GM21515 (cell line): ENCODE measurements at regions not wholly inside any gene's neighbourhood (a gene's known extent, or its start where the extent isn't known, plus 50 kb on each side); places are given as distances from the start of the nearest gene placed in this dataset.

Source experiments
- ATAC-seq: cut with Tn5 transposase; IDR thresholded peaks from one replicate; pipeline ENCODE4 v1.9.1; 2021; ENCODE audit not compliant: unreplicated experiment

GRCh38 chr5:168007286-168007685 lies 284.2 kb upstream of the WWC1 start:
- ATAC-seq = no peak

DNA sequence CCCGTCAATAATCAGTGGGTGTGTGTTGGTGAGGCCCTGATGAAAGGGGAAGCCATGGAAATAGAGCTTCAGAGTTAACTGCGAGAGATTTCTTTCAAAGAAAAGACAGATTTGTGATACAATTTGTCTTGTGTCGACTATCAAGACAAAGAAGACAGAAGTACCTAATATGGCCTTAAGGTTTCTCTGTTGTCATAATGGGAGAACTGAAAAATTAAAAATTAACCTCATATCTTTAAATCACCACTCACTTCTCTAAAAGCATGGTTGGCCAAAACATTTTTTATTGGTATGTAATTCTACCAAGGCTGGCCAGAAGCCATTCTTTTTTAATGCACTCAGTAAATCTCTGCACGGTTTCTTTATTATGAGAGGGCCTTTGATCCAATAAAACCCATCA lies 282.9 kb upstream of the WWC1 start:
- ATAC-seq = no peak

DNA sequence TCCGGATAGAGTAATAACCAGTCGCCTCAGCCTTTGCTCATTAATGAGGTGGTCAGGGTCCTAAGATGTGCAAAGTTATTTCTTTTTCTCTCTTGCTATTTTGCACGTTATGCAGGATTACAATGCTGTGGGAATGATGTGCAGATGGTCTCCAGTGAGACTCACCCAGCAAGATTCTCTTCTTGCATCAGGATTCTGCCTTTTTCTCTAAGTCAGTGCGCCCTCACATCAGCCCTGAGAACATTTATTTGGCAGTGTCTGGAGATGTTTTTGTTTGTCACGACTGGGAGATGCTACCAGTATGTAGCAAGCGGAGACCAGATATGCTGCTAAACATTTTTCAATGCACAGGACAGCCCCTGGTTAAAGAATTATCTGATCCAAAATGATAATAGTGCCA lies 280.3 kb upstream of the WWC1 start:
- no peak for ATAC-seq

- ATAC-seq = no peak
These were observed 279.4 kb upstream of the WWC1 start for GRCh38 chr5:168012006-168012405.

DNA sequence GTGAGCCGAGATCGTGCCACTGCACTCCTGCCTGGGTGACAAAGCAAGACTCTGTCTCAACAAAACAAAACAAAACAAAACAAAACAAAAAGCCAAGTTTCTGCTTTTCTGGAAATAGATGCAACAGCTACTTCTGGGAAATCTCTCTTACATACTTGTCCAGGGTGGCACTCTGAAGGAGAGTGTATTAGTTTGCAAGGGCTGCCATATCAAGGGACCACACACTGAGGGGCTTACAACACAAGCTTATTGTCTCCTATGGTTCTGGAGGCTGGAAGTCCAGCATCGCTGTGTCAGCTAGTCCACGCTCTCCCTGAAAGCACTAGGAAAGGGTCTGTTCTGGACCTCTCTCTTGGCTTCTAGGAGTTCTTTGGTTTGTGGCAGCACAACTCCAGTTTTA lies 277.9 kb upstream of the WWC1 start:
- ATAC-seq = no peak

DNA sequence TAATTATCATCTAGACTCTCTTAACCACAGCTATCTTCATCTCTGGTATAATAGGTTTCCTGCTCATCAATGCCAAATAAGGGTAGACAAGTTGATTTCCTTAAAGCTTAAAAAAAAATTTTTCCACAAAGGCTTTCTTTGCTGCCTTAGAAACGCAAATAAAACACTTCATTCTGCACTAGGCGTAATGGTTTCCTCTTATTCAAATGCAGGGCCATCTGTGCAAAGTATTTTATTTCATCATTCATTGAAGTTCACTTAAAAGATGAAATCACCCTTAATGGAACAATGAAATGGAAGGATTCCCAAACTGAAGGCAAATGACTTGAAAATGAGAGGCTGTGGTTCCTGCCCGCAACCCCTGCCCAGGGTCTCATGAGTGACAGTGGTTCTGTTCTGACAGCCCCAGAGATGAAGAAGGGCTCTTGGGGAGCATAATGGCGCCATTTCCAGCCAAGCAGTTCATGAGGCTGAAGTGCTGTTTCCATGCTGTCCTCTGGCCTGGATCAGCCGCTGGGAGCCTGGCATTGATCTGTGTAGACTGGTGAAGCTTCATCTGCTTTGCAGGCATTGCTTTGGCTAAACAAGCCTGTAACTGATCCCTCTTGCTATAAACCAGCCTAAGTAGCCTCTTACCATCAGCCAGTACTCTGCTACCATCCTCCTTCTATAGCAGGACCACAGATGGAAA lies 276.9 kb upstream of the WWC1 start:
- no peak for ATAC-seq

GRCh38 chr5:168015506-168015905 lies 275.9 kb upstream of the WWC1 start:
- ATAC-seq = no peak

DNA sequence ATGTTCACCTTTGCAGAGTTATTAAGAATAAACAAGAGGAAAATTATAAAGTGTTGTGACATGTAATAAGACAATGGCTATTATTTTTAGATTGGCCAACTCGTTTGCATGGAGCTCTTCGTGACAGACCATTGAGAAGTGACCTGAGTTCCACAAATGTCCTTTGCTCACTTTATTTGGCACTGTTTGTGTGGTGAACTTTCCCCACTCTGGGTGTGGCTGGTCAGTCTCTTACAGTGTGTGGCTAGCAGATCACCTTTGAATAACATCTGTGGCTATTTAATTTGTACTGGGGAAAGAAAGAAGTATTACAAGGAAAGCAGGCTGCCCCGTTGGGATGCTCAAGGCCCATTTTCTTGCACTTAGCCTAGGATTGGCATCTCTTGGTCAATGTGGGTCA lies 274.1 kb upstream of the WWC1 start:
- ATAC-seq = no peak

DNA sequence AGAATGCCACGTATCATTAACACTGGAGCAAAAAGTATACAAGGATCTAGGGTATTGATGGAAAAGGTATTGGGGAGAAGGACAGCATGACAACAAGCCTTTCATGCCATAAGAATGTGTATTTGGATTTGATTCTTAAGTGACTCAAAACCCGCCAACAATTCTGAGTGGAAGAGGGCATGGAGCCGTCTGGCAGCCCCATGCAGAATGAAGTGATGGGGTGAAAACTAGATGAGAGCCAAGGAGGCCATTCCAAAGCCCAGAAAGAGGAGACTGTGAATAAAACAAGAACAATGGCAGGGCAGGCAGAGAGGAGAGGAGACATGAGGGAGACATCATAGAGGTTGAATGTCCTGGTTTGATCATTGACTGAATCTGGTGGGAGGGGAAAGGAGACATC lies 272.3 kb upstream of the WWC1 start:
- no peak for ATAC-seq

DNA sequence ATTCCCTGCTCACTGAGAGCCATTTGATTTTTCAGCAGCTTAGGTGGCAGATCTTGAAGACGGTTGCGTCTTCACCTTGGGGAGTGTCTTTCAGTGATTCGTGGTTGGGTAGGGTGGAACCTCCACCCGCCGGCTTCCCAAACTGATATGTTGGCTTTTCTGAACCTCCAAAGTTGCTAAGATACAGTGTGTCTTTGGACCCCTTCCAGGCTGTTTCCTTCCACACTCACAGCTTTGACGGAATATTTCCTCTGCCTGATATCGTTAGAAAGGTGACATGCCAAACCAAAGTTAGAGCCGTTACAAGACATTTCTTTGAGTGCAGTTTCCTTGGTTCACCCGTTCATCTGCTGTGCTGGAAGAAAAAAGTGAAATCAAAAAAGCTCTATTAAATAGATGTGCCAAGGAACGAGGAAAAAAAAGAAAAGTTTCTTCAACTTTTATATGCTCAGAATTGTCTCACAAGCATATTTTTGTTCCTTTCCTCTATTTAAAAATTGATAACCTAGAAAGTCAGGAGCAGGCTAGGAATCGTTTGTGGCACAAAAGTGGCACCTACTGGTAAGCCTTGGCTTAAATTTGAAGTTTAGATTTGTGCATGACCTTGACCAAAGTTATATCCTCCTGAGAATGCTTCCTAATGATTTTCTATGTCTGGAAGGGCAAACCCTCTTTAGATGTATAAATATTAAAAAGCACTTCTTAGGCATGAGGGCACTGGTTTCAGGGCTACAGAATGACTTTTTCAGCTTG lies 270.7 kb upstream of the WWC1 start:
- no peak for ATAC-seq

DNA sequence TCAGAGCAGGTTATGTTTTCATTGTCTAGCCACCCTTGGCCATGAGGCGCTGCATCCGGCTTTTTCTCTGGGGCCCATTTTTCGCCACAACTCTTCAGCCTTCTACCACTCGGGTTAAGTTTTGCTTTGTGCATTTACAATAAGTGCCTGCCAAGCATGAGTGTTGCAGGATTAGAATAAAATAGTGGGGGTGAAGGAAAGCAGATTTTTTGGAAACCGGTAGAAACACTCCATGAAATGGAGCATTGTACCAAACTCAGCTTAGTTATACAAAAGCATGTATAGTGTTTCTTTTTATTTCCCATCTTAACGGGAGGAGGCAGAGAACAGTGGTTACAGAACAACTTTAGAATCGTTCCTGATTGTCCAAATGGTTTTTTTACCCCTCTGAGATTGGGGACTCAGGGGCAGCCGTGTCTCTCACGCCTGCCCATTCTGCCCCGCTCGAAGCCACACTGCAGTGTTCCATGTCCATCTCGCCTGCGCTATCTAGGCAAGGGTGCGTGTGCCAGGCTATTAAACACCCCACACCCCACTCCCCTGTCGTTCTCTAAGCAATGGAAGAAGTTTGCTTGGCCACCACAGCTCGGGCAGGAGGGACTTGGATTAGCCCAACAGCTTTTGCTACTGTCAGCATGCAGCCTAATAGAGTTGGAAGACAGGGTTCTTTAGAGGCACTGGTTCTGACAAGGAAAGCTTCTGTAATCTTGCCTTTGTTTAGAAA lies 268.8 kb upstream of the WWC1 start:
- no peak for ATAC-seq

DNA sequence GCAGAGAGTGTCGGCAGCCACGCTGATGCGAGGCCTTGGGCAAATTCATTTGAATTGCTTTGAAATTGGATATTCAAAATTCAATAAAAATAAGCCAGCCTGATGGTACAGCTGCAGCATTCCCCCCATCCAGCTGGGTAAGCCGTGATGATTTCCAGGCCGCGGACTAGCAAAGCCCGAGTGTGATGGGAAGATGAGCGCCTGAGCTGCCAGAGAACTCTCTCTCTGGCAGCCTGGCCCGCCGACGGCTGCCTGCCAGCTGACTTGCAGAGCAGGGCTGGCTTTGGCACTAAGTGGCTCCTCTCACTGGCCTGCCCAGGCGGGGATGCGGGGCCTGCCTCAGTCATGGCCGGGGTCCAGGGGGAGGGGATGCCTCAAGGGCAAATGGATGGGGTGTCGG lies 268.3 kb upstream of the WWC1 start:
- no peak for ATAC-seq

DNA sequence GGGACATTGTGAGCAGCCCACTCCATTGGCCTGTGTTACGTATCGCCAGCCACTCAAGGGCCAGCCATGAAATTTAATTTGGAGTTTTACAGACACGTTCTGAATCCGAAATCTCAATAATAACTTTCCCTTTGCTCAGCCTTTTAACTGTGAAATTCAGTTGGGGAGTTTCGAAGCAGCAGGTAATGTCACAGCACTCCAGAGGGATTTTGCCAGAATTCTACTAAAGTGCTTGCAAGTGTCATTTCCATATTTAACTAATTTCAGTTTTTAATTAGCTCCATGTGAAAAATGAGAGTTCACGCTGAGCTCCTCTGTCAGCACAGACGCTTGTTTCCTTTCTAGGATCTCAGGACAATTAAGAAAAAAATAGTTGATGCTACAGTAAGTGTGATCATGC lies 267.1 kb upstream of the WWC1 start:
- ATAC-seq = no peak

DNA sequence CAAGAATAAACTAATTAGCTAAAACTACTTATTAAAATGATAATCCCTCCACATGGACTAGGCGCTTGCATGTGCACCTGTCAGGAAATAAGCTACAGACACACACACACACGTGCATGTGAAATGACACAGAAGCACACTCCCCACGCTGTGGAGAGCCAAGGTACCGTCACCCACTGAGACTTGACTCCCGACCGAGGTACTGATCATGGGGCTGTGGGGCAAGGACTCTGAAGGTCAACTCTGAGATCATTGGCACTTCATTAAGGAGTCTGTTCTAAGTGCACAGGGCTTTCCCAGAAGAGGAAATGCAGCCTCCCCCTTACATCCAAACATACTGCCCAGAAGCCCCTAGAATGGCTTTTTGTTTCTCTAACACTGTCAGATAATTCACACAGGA lies 264.4 kb upstream of the WWC1 start:
- ATAC-seq = no peak

GRCh38 chr5:168030912-168031311 lies 260.5 kb upstream of the WWC1 start:
- no peak for ATAC-seq

GRCh38 chr5:168031614-168032013 lies 259.8 kb upstream of the WWC1 start:
- no peak for ATAC-seq

- ATAC-seq = no peak
These were observed 252.4 kb upstream of the WWC1 start for GRCh38 chr5:168039039-168039438.

GRCh38 chr5:168039566-168040248 lies 251.7 kb upstream of the WWC1 start:
- ATAC-seq = no peak

GRCh38 chr5:168041583-168041982 lies 249.9 kb upstream of the WWC1 start:
- ATAC-seq = no peak

DNA sequence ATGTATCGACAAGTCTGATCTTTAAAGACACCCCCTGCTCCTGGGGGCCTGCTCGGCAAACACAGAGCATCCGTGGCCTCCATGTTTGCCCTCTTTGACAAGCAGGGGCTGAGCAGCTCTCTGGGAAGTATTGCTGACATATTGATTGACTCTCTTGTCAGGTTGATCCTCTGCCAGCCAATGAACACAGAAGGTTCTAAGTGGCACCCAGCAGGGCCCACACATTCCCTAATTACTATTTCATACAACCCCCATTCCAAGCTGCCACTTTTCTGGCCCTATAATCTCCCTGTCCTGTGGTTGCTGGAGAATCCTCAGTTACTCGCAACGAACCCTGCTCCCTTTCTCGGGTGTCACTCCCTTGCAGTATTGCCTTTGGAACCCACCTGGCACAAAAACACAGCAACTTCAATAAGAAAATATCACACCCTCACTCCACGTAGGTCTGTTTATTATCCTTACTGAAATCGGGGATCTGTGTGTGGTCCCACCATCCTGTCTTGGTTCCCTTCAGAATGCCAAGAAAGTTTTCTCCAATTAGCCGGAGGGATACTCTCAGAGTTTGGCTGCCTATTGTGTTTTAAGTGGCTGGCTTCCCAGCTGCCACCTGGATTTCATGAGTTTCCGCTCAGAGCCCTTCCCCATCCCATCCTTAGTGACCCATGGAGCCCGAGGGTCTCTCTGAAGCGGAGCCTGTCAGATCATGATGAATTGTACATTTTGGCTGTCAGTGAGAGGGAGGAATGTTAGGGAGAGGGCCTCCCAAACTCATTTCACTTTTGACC lies 249.0 kb upstream of the WWC1 start:
- ATAC-seq = no peak

DNA sequence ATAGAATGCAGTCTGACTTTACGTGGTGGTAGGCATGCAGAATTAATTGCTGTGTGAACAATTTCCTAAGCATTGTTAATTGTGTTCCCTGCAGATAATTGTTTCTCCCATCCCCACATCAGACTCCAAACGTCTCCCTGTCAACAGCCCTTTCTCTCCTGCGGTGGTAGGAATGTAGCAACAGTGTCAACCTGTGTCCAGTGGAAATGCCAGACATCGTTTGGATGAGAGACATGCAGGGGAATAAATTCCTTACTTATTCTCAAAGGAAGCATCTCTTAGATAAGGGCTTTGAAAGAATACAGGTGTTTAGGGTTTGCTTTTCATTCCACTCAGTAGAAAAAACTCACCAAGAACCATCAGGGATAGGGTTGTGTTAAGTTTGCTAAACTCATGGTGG lies 245.3 kb upstream of the WWC1 start:
- no peak for ATAC-seq
